ENCODE measurements at regions not wholly inside any gene's neighbourhood (a gene's known extent, or its start where the extent isn't known, plus 50 kb on each side); places are given as distances from the start of the nearest gene placed in this dataset.

- ChIA-PET POLR2A (no interaction called here), CTCF (no interaction called here)
- no peaks in the 10 kb centered on the region for H3K27me3 ChIP-seq (ENCODE audit: control insufficient read depth, insufficient read depth, low read length)
- peak overlapping the region; percentile 76 for H3K27ac ChIP-seq (ENCODE audit: low read depth, low read length)
- H3K9me3 ChIP-seq (ENCODE audit: control insufficient read depth, insufficient read depth, low read length) = no peaks in the 10 kb centered on the region; the same call in 1 of the 2 replicates
- TF ChIP-seq, protein P1, sequence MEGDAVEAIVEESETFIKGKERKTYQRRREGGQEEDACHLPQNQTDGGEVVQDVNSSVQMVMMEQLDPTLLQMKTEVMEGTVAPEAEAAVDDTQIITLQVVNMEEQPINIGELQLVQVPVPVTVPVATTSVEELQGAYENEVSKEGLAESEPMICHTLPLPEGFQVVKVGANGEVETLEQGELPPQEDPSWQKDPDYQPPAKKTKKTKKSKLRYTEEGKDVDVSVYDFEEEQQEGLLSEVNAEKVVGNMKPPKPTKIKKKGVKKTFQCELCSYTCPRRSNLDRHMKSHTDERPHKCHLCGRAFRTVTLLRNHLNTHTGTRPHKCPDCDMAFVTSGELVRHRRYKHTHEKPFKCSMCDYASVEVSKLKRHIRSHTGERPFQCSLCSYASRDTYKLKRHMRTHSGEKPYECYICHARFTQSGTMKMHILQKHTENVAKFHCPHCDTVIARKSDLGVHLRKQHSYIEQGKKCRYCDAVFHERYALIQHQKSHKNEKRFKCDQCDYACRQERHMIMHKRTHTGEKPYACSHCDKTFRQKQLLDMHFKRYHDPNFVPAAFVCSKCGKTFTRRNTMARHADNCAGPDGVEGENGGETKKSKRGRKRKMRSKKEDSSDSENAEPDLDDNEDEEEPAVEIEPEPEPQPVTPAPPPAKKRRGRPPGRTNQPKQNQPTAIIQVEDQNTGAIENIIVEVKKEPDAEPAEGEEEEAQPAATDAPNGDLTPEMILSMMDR (IDR thresholded peaks at IDR 0.05; ENCODE audit: low read depth, low read length) = no peak
- no peak overlapping the region for H3K4me3 ChIP-seq (ENCODE audit: low read depth, low read length)
- DNase-seq (ENCODE audit: low read depth, low spot score) = peak; percentile 69
These were observed 265.7 kb upstream of the HS6ST1 start for GRCh38 chr2:128584296-128584890.

DNA sequence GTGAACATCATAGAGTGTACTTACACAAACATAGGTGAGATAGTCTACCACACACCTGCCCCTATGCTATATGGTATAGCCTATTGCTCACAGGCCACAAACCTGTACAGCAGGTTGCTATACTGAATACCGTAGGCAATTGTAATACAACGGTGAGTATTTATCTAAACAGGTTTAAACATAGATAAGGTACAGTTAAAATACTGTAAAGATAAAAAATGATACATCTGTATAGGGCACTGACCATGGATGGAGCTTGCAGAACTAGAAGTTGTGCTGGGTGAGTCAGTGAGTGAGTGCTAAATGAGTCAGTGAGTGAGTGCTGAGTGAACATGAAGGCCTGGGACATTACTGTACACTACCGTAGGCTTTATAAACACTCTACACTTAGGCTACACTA is 267.0 kb upstream of the HS6ST1 start:
- ChIA-PET CTCF (interaction anchor here (0.6 to 1.0 kb wide), 2 partner anchors 352 to 406 kb away, joined by 3 to 5 read pairs; no protein-coding TSS in a partner anchor), POLR2A (interaction anchor here (0.8 to 1.7 kb wide), 5 partner anchors 15 to 48 kb away, joined by 3 to 8 read pairs (median 8); no protein-coding TSS in a partner anchor)
- peak; percentile 80 for DNase-seq (ENCODE audit: low read depth, low spot score)
- H3K9me3 ChIP-seq (ENCODE audit: control insufficient read depth, insufficient read depth, low read length) = no peaks in the 10 kb centered on the region; the same call in 1 of the 2 replicates
- H3K27ac ChIP-seq (ENCODE audit: low read depth, low read length) = no peak overlapping the region
- TF ChIP-seq, protein P1 (IDR thresholded peaks at IDR 0.05; ENCODE audit: low read depth, low read length) = no peak
- H3K27me3 ChIP-seq (ENCODE audit: control insufficient read depth, insufficient read depth, low read length) = no peaks in the 10 kb centered on the region
- no peak overlapping the region for H3K4me3 ChIP-seq (ENCODE audit: low read depth, low read length)

DNA sequence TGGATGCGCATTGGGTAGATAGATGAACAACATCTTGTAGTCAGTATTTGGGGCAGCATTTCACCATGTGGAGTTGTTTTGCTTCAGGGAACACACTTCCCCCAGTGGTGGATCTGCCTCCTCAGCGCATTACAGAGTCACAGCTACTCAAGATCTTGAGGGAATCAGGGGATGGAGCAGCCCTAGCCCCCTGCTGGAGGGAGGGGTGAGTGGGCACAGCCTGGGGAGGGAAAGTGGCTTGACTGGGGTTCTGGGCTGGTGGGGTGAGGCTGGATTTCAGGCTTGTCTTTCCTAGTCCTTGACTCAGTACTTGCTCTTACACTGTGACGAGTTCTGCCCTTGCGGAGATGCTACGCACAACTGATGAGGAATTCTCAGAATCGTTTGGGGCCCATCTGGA is 271.0 kb upstream of the HS6ST1 start:
- ChIA-PET POLR2A (no interaction called here), CTCF (no interaction called here)
- TF ChIP-seq, protein P1 (IDR thresholded peaks at IDR 0.05; ENCODE audit: low read depth, low read length) = no peak
- DNase-seq (ENCODE audit: low read depth, low spot score) = no peak
- H3K27me3 ChIP-seq (ENCODE audit: control insufficient read depth, insufficient read depth, low read length) = no peaks in the 10 kb centered on the region
- H3K27ac ChIP-seq (ENCODE audit: low read depth, low read length) = no peak overlapping the region
- no peak overlapping the region for H3K4me3 ChIP-seq (ENCODE audit: low read depth, low read length)
- H3K9me3 ChIP-seq (ENCODE audit: control insufficient read depth, insufficient read depth, low read length) = no peaks in the 10 kb centered on the region; the same call in 1 of the 2 replicates

DNA sequence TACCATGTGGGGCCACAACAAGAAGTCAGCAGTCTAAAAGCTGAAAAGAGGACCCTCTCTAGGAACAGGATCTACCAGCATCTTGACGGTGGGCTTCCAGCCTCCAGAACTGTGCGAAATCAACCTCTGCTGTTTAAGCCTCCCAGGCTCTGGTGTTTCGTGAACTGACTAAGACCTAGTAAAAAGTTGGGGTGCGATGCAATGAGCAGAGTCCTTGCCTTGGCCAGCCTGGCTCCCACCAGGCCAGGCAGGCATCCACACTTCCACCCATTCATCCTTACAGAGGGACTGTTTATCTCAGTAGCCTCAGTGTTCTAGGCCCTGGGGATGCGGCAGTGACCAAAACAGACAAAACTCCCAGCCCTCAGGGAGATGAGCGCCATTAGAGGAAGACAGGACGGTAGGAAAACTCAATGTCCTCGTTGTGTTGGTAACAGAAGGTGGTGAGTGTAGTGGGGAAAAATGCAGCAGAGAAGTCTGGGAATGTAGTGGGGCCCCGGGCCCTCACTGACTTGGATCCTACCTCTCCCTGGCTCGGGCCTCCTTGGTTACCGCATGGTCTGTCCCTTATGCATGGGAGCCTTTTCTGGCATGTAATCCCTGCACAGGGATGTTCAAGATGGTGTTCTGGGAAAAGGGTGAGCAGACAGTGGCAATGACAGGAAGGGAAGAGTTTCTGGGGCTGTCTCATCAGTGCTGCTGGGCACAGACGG is 271.8 kb upstream of the HS6ST1 start:
- TF ChIP-seq, protein P1 (IDR thresholded peaks at IDR 0.05; ENCODE audit: low read depth, low read length) = no peak
- POLR2A ChIA-PET = no interaction called here
- Histone ChIP-seq H3K27ac (ENCODE audit: low read depth, low read length) (no peak overlapping the region), H3K9me3 (ENCODE audit: control insufficient read depth, insufficient read depth, low read length) (no peaks in the 10 kb centered on the region; the same call in 1 of the 2 replicates), H3K4me3 (ENCODE audit: low read depth, low read length) (no peak overlapping the region), H3K27me3 (ENCODE audit: control insufficient read depth, insufficient read depth, low read length) (no peaks in the 10 kb centered on the region)
- CTCF ChIA-PET = no interaction called here
- DNase-seq (ENCODE audit: low read depth, low spot score) = no peak

All from AG04450 (cell line).